Smooth muscle cell of the brain vasculature (primary cell): ENCODE measurements at regions not wholly inside any gene's neighbourhood (a gene's known extent, or its start where the extent isn't known, plus 50 kb on each side); places are given as distances from the start of the nearest gene placed in this dataset.

Experiments
- DNase-seq: peaks from one replicate; pipeline ENCODE4 v3.0.0-alpha.2; 2012; ENCODE audit warnings: low read depth, low spot score

DNA sequence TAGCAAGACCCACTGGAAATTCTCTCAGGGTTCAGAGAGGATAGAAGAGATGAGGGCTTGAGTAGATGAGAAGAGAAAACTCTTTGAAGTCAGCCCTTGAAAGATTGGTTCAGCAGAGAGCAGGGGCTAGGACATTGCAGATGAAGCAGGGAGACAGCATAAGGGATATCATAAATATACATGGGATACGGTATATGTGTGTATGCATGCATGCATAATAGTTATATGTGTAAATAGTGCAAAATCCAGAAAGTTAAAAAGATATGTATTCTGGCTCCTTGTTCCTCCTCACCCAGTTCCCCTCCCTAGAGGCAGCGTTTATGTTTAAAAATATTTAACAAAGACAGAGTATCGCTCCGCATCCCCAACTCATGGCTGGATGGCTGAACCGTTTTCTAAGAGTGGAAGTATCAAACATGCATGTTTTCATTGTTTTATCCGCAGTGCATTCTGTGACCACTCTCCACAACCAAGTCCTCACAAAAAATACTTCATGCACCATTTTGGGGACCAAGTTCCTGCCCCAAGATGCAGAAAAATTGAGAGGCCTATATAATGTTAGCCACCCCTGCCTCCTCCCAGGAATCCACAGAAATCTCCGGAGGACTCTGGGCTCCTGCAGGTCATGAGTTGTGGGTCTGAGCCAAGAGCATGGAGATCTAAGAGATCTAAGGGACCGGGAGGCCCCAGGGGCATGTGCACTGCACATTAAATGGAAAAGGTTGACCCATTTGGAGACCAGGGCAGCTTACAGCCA, 119.5 kb downstream of the MTX3 start:
- no peak for DNase-seq

- no peak for DNase-seq
Observed at GRCh38 chr5:79868163-79868670, 122.8 kb downstream of the MTX3 start.

- DNase-seq, result no peak
Observed at GRCh38 chr5:79865579-79865978, 125.5 kb downstream of the MTX3 start.

DNA sequence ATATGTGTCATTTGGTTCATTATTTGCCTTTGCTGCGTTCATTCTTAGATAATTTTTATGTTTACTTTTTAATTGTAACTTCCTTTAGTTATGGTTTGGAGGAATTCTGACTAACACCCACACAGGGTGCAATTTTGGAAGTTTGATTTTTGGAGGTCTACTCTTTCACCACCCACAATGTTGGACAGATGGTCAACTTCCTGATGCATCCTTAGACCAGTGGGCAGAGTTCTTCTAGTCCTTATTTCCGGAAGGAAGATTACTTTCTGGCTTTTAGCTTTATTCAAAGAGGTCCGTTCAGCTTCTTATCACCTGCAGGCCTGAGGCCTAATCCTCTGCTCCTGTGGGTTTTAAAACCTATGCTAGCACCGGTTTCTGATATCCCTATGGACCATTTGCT, 126.7 kb downstream of the MTX3 start:
- no peak for DNase-seq

- no peak for DNase-seq
Observed at GRCh38 chr5:79859588-79859987, 131.5 kb downstream of the MTX3 start.

DNA sequence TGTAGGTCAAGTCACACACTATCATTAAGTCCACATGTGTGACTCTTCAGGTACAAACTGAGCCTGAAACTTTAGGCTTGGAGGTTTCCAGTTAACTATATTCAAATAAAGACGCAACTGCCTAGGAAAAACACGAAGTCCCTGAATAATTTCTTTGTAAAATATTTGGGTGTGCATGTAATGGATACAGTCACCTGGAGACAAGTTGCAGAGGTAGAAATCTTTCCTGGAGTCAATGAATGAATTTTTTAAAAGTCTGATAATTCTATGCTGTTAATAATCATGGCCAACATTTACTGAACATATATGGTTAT, 132.7 kb downstream of the MTX3 start:
- DNase-seq, result no peak

GRCh38 chr5:79857714-79858409, 133.2 kb downstream of the MTX3 start:
- peak; percentile 32 for DNase-seq

DNA sequence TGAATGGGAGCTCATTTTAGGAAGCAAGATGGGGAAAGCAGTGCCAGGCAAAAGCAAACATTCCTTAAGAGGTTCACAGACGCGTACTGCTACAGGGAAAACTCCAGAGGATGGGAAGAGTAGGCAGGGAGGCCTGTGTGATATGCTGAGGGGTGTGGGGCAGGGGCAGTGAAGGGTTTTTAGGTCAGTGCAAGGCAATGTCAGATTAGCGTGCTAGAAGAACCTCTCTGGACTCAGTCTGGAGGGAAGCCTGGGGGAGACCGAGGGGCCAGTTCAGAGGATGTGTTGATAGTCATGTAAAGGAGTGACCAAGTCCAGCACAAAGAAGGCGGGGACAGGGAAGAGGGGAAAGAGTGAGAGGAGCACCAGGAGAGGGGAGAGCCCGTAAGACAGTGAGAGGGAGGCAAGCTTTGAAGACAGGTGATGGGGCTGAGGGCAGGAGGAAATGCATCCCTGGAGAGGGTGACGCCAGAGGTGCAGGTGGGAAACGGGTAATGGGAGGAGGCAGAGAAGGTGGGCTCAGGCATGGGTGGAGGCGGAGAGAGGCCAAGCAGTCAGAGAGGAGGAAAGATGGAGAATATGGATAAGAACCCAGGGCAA, 134.5 kb downstream of the MTX3 start:
- no peak for DNase-seq

DNA sequence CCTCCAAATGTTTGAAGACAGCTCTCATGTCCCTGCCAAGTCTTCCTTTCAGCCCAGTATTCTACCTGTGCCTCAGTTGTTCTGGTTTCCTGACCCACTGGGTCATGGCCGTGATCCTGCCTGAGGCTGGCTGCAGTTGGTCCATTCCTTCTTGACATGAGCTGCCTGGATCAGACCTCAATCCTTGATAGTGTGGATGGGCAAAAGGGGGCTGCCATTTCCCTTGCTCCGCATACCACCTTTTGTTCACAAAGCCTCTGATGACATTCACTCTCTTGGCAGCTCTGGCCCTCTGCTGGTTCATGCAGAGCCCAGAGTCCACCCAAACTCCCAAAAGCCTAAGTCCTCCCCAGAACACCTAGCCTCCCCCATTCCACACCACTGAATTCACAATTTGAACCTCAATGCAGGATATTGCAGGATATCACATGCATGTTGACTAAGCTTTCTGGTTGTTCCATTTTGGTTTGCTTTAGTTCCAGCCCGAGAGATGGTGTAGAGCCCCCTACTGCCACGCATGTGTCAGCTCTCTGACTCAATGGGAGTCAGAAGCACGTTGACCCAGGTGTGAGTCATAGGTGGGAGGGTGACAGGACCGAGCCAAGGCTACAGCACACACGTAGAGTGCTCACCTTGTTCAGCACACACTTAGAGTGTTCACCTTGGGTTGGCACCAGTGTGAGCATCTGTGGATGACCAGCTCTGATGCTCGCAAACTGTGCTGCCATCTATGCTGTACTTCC, 137.2 kb downstream of the MTX3 start:
- no peak for DNase-seq

GRCh38 chr5:79853028-79853427, 138.0 kb downstream of the MTX3 start:
- no peak for DNase-seq

GRCh38 chr5:79851391-79851863, 139.6 kb downstream of the MTX3 start:
- DNase-seq, result no peak

DNA sequence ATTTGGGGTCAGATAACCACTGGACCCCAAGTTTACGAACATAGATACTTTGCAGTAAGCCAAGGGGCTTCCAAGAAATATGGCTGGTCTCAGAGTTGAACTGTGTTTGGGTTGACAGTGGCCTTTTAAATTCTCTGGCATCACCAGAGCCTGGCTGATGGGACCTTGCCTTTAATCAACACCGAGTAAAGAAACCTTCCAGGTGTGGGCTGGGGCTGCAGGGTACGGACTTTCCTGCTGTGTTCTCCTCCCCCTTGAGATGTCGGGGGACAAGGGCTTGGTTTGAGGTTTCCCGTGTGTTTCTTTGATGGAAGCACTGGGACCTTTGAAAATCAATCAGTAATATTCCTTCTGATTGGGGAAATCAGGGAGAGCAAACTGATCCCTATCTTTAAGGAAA, 140.1 kb downstream of the MTX3 start:
- no peak for DNase-seq

DNA sequence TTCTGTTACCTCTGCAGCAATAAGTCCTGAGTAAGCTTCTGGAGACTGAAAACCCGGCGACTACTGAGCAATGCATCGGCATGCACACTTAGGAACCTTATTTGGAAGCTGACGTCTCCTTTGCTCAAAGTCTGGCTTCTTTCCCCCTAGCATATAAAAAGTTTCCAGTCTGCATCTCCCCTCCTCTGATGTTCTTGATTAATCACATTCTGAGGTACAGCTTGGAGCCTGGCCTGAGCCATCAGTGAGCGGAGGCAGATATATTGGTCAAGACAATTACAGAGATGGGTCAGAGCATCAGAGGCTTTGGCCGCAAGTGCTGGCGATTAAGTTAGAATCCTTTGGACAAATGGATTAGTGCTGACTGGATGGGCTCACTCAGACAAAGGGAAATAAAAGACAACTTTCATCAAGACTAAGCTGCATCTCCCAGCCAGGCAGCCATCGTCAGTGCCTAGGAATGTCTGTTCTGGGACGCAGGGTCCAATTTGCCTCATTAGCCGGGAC, 140.7 kb downstream of the MTX3 start:
- DNase-seq, result no peak

- no peak for DNase-seq
Observed at GRCh38 chr5:79849486-79850315, 141.4 kb downstream of the MTX3 start.
